ENCODE measurements at regions not wholly inside any gene's neighbourhood (a gene's known extent, or its start where the extent isn't known, plus 50 kb on each side); places are given as distances from the start of the nearest gene placed in this dataset.
"Not testable (repeated sequence)": the region's sequence is repeated elsewhere in the genome, so short reads cannot be mapped to it uniquely, and the experiment has no call there.

DNA sequence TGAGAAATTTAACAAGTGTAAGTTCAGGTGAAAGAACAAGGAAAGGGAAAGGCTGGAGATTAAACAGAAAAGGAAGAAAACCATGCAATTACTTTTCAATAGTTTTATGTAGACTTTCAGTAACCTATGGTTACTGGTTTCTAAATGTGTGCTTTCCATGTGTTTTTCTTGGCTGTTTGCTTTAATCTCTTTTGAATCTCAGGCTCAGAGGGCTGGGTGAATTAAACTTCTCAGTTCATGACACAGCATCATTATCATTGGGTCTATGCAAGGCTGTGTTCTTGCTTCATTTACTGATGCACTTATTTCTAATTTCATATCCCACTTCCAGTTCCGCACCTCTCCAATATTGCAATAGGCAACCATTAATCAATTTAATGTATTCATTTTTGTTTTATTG is 266.5 kb upstream of the UGT8 start:
- DNase-seq (ENCODE audit: low spot score) (no peak), ATAC-seq (ENCODE audit: low FRiP score) (no peak)
- no peak for TF ChIP-seq CTCF (IDR thresholded peaks at IDR 0.05)

DNA sequence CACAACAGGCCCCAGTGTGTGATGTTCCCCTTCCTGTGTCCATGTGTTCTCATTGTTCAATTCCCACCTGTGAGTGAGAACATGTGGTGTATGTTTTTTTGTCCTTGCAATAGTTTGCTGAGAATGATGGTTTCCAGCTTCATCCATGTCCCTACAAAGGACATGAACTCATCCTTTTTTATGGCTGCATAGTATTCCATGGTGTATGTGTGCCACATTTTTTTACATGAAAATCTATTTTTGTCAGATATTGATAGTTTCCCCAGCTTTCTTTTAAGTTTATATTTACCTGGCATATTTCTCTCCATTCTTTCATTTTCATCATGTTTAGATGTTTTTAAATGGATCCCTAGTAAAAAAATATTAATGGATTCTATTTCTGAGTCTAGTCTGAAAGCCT is 264.2 kb upstream of the UGT8 start:
- DNase-seq (ENCODE audit: low spot score); ATAC-seq (ENCODE audit: low FRiP score): not testable (repeated sequence)

- no peak for ATAC-seq (ENCODE audit: low FRiP score)
- TF ChIP-seq CTCF (IDR thresholded peaks at IDR 0.05): no peak
- DNase-seq (ENCODE audit: low spot score): no peak
These were observed 263.7 kb upstream of the UGT8 start for GRCh38 chr4:114334884-114335330.

GRCh38 chr4:114335339-114335738 is 263.3 kb upstream of the UGT8 start:
- no peak for TF ChIP-seq CTCF (IDR thresholded peaks at IDR 0.05)
- no peak for DNase-seq (ENCODE audit: low spot score)
- no peak for ATAC-seq (ENCODE audit: low FRiP score)

GRCh38 chr4:114343015-114343414 is 255.6 kb upstream of the UGT8 start:
- DNase-seq (ENCODE audit: low spot score) (no peak), ATAC-seq (ENCODE audit: low FRiP score) (no peak)
- TF ChIP-seq CTCF (IDR thresholded peaks at IDR 0.05): no peak

DNA sequence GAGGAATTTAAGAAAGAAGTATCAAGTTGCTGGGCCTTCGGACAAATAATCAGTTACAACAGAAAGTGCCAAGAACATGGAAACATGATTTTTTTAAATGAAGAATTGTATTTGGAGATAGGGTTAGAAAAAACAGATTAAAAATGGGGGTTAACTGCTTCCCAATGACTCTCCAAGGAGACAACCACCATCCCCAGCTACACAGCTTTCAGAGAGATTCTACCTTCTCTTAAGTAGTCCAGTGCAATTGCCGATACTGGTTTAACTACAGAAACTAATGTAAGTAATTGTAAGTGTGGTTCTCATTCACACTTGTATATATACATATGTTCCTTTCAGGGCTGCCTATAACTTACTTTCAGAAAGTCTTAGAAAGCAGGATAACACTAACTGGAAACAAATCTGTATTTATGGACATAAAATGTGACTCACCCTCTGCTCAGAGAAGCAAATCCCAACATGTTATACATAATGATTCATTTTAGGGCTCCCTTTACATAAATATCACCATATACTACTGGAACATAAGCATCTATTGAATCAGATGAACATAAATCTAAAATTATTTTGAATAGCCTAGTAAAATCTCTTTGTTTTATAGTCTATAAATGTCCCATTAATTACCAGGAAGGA is 248.9 kb upstream of the UGT8 start:
- no peak for TF ChIP-seq CTCF (IDR thresholded peaks at IDR 0.05)
- ATAC-seq (ENCODE audit: low FRiP score) (no peak), DNase-seq (ENCODE audit: low spot score) (no peak)

GRCh38 chr4:114358901-114359300 is 239.7 kb upstream of the UGT8 start:
- no peak for DNase-seq (ENCODE audit: low spot score)
- TF ChIP-seq CTCF (IDR thresholded peaks at IDR 0.05): no peak
- ATAC-seq (ENCODE audit: low FRiP score): no peak

Data from omental fat pad (tissue), 3 donors.